ENCODE measurements at regions not wholly inside any gene's neighbourhood (a gene's known extent, or its start where the extent isn't known, plus 50 kb on each side); places are given as distances from the start of the nearest gene placed in this dataset.
"Not testable (repeated sequence)": the region's sequence is repeated elsewhere in the genome, so short reads cannot be mapped to it uniquely, and the experiment has no call there.

DNA sequence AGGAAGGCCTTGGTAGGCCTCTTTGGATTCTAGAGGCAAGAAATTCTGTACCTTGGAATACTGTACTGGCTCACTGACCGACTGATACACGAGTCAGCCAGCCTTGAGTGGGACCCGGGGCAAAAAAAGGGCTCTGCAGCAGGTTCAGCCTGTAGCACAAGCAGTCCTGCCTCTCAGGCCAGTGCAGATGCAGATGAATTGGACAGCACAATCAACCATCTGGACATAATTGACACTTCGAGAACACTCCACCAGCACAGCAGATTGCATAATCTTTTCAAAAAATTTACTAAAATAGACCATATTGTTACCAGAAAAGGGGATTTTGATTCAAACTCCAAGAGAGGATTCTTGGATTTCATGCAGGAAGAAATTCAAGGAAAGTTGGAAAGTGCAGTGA, 241.6 kb downstream of the RPIA start:
- Histone ChIP-seq H3K4me3 (ENCODE audit: low read length) (no peak overlapping the region), H3K9me3 (replicated peaks; ENCODE audit: low read length) (no peaks in the 10 kb centered on the region), H3K9ac (ENCODE audit: low read depth, low read length) (no peak overlapping the region), H3K4me2 (ENCODE audit: low read length) (no peak overlapping the region), H3K36me3 (ENCODE audit: insufficient read depth, low read length) (no peaks in the 10 kb centered on the region), H3K27me3 (ENCODE audit: control insufficient read depth, insufficient read depth, low read length) (no peaks in the 10 kb centered on the region), H3K4me1 (ENCODE audit: control insufficient read depth, insufficient read depth, low read length) (no peaks in the 10 kb centered on the region)

DNA sequence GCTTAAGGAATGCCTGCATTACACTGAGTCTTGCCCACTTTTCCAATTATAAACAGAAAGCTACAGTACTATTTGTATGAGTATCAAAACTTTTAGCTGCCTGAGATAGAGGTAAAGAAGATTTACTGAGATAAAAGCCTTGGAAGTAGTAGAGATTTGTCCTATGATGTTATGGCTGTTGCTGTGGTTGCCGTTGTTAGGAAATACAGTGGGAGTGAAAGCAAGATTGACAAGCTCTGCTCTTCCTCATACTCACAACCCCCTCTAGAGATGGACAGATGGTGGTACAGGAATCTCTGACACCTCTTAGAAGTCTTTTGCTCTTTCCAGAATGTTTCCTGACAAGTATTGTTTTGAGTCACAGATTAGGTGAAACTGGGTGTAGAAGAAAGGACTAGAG, 242.5 kb downstream of the RPIA start:
- Histone ChIP-seq H3K27me3 (ENCODE audit: control insufficient read depth, insufficient read depth, low read length) (no peaks in the 10 kb centered on the region), H3K4me2 (ENCODE audit: low read length) (no peak overlapping the region), H3K4me3 (ENCODE audit: low read length) (no peak overlapping the region), H3K9me3 (replicated peaks; ENCODE audit: low read length) (no peaks in the 10 kb centered on the region), H3K9ac (ENCODE audit: low read depth, low read length) (no peak overlapping the region), H3K36me3 (ENCODE audit: insufficient read depth, low read length) (no peaks in the 10 kb centered on the region), H3K4me1 (ENCODE audit: control insufficient read depth, insufficient read depth, low read length) (no peaks in the 10 kb centered on the region)

DNA sequence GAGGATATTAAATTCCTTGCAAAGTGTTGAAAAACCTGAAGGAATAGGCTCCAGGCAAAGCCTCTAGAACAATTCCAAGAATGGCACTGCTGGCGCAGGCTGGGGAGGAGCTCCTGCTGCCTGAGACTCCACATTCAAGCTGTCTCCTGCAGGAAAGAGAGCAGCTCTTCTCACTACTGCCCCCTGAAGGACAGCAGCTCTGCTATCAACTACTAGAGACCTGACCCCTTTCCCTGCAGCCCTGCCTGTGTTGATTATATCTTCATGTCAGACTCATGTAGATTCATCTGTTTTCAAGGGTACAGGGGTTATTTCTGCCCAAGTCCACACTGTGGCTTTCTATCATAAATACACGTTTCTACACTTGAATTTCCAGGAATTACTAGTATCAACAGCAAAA, 249.7 kb downstream of the RPIA start:
- not testable (repeated sequence) for H3K4me3 ChIP-seq (ENCODE audit: low read length); H3K4me1 ChIP-seq (ENCODE audit: control insufficient read depth, insufficient read depth, low read length); H3K9ac ChIP-seq (ENCODE audit: low read depth, low read length); H3K4me2 ChIP-seq (ENCODE audit: low read length); H3K9me3 ChIP-seq (replicated peaks; ENCODE audit: low read length); H3K36me3 ChIP-seq (ENCODE audit: insufficient read depth, low read length); H3K27me3 ChIP-seq (ENCODE audit: control insufficient read depth, insufficient read depth, low read length)

DNA sequence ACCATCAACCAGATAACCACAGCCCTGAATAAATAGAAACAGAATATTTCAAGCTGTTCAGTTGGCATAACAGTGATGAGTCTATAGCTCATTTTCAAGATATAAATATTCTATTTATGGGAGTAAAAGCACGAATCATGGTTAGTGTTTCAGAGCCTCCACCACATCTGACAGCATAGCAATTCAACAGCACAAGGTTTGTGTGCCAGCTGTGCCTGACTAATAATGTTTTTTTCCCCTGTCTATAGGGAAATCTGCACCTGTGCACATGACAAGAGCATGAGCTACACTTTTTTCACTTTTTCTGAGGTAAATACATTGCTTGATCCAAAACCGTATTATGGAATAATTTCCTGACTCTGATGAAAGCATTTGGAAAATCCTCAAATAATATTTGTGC, 251.3 kb downstream of the RPIA start:
- H3K9ac ChIP-seq (ENCODE audit: low read depth, low read length), result no peak overlapping the region
- H3K4me3 ChIP-seq (ENCODE audit: low read length), result no peak overlapping the region
- no peak overlapping the region for H3K4me2 ChIP-seq (ENCODE audit: low read length)
- no peaks in the 10 kb centered on the region for H3K27me3 ChIP-seq (ENCODE audit: control insufficient read depth, insufficient read depth, low read length)
- H3K9me3 ChIP-seq (replicated peaks; ENCODE audit: low read length), result no peaks in the 10 kb centered on the region
- no peaks in the 10 kb centered on the region for H3K4me1 ChIP-seq (ENCODE audit: control insufficient read depth, insufficient read depth, low read length)
- no peaks in the 10 kb centered on the region for H3K36me3 ChIP-seq (ENCODE audit: insufficient read depth, low read length)

DNA sequence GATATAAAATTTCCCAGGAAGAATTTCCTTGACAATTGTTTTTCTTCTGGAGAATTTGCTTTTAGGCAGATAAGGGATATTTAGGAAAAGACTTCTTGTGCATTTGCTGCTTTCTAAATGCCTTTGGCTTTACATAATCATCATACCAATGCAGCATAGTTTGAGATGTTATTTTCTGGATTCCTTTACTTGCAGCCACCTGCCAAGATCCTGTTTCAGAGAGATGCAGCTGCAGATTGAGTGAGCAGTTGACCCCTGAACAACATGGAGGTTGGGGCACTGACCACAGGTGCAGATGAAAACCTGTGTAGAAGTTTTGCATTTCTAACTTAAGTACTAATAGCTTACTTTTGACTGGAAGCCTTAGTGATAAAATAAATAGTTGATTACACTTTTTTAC, 257.9 kb downstream of the RPIA start:
- Histone ChIP-seq H3K9me3 (replicated peaks; ENCODE audit: low read length) (no peaks in the 10 kb centered on the region), H3K27me3 (ENCODE audit: control insufficient read depth, insufficient read depth, low read length) (no peaks in the 10 kb centered on the region), H3K36me3 (ENCODE audit: insufficient read depth, low read length) (no peaks in the 10 kb centered on the region), H3K9ac (ENCODE audit: low read depth, low read length) (no peak overlapping the region), H3K4me1 (ENCODE audit: control insufficient read depth, insufficient read depth, low read length) (no peaks in the 10 kb centered on the region), H3K4me3 (ENCODE audit: low read length) (no peak overlapping the region), H3K4me2 (ENCODE audit: low read length) (no peak overlapping the region)

DNA sequence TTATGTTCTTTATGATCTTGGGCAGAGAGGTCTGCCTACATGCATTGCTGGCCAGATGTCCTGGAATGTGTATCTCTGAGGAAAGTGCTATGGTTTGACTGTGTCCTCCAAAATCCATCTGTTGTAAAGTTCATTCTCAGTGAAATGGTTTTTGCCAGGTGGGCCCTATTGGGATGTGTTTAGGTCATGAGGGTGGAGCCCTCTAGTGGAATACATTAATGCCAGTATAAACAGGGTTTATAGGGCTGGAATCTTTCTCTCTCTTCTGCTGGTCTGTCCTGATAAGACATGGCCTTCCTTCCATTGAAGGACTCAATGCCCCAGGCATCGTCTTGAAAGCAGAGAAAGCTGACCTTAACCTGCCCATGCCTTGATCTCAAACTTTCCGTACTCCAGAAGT, 258.5 kb downstream of the RPIA start:
- Histone ChIP-seq H3K27me3 (ENCODE audit: control insufficient read depth, insufficient read depth, low read length) (no peaks in the 10 kb centered on the region), H3K4me1 (ENCODE audit: control insufficient read depth, insufficient read depth, low read length) (no peaks in the 10 kb centered on the region), H3K36me3 (ENCODE audit: insufficient read depth, low read length) (no peaks in the 10 kb centered on the region)

DNA sequence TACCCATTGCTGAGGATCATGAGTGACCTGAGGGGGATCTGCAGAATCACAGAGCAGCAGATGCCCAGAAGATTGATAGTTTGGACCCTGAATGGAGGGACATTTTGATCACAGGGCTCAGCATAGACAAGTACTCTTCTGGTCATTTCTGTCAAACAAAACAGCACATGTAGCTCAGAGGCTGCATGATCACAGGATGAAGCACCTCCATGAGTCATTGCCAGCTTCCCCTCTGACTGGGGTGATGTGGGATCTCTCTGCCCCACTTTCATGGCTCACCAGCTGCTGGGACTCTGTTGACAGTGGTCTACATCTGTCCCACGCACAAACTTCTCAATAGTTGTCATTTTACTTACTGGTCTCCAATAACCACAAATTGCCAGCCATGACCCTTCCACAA, 264.1 kb downstream of the RPIA start:
- Histone ChIP-seq H3K4me3 (ENCODE audit: low read length) (no peak overlapping the region), H3K36me3 (ENCODE audit: insufficient read depth, low read length) (no peaks in the 10 kb centered on the region), H3K9me3 (replicated peaks; ENCODE audit: low read length) (no peaks in the 10 kb centered on the region), H3K9ac (ENCODE audit: low read depth, low read length) (no peak overlapping the region), H3K4me1 (ENCODE audit: control insufficient read depth, insufficient read depth, low read length) (no peaks in the 10 kb centered on the region), H3K4me2 (ENCODE audit: low read length) (no peak overlapping the region), H3K27me3 (ENCODE audit: control insufficient read depth, insufficient read depth, low read length) (no peaks in the 10 kb centered on the region)

More for the DNA sequence above, 258.5 kb downstream of the RPIA start:
- Histone ChIP-seq H3K4me2 (ENCODE audit: low read length) (no peak overlapping the region), H3K9me3 (replicated peaks; ENCODE audit: low read length) (no peaks in the 10 kb centered on the region), H3K4me3 (ENCODE audit: low read length) (no peak overlapping the region), H3K9ac (ENCODE audit: low read depth, low read length) (no peak overlapping the region)

DNA sequence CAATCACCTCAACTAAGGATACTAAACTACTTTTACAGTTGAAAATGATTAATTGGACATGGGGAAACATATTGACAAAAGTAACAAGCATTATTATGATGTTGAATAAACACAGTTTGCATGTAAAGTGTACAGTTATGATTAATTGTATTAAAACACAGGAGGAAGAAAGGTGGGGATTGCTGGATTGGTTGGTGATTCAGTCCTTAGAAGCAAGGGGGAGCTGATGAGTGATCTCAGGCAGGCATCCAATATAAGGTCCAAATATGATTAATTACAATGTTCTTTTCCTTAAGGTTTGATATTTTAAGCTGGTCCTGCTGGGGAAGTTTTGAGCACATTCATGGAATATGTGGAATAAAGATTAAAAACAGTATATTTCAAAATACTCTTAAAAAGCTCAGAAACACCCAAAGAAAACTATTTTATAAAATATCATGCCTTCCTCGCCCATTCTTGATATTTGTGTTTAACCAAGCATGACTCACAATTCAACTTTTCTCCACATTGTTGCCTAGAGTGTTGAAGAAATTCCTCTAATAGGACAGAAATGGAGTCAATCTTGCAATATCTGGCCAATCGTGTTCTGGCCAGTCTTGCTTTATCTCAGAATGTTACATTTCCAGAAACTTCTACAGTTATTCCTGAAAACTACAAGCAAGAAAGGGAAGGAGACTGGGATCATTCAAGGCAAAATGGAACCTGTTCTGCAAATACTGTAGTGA, 268.2 kb downstream of the RPIA start:
- Histone ChIP-seq H3K9me3 (replicated peaks; ENCODE audit: low read length) (no peaks in the 10 kb centered on the region), H3K27me3 (ENCODE audit: control insufficient read depth, insufficient read depth, low read length) (no peaks in the 10 kb centered on the region), H3K36me3 (ENCODE audit: insufficient read depth, low read length) (no peaks in the 10 kb centered on the region), H3K4me2 (ENCODE audit: low read length) (no peak overlapping the region), H3K4me3 (ENCODE audit: low read length) (no peak overlapping the region), H3K4me1 (ENCODE audit: control insufficient read depth, insufficient read depth, low read length) (no peaks in the 10 kb centered on the region), H3K9ac (ENCODE audit: low read depth, low read length) (no peak overlapping the region)

DNA sequence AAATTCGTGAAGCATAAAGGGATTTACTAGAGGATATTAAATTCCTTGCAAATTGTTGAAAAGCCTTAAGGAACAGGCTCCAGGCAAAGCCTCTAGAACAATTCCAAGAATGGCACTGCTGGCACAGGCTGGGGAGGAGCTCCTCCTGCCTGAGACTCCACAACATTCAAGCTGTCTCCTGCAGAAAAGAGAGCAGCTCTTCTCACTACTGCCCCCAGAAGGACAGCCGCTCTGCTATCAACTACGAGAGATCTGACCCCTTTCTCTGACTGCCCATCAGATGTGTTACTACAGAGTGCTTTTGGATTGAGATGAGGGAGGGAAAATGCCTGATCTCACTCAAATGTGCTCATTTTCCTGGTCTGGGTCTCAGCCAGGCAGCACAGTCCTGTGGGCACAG, 269.9 kb downstream of the RPIA start:
- not testable (repeated sequence) for H3K9me3 ChIP-seq (replicated peaks; ENCODE audit: low read length); H3K9ac ChIP-seq (ENCODE audit: low read depth, low read length); H3K4me2 ChIP-seq (ENCODE audit: low read length); H3K4me3 ChIP-seq (ENCODE audit: low read length); H3K36me3 ChIP-seq (ENCODE audit: insufficient read depth, low read length); H3K27me3 ChIP-seq (ENCODE audit: control insufficient read depth, insufficient read depth, low read length); H3K4me1 ChIP-seq (ENCODE audit: control insufficient read depth, insufficient read depth, low read length)

DNA sequence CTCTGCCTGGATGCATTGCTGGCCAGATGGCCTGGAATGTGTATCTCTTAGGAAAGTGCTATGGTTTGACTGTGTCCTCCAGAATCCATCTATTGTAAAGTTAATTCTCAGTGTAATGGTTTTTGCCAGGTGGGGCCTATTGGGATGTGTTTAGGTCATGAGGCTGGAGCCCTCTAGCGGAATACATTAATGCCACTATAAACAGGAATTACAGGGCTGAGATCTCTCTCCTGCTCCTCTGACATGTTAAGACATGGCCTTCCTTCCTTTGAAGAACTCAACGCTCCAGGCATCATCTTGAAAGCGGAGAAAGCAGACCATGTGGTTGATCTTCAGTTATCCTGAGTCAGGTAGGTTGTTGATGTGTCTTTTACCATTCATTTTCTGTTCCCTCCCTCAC, 276.4 kb downstream of the RPIA start:
- H3K4me2 ChIP-seq (ENCODE audit: low read length), result no peak overlapping the region
- no peaks in the 10 kb centered on the region for H3K9me3 ChIP-seq (replicated peaks; ENCODE audit: low read length)
- H3K27me3 ChIP-seq (ENCODE audit: control insufficient read depth, insufficient read depth, low read length), result no peaks in the 10 kb centered on the region
- H3K4me1 ChIP-seq (ENCODE audit: control insufficient read depth, insufficient read depth, low read length), result no peaks in the 10 kb centered on the region
- H3K4me3 ChIP-seq (ENCODE audit: low read length), result no peak overlapping the region
- no peak overlapping the region for H3K9ac ChIP-seq (ENCODE audit: low read depth, low read length)
- no peaks in the 10 kb centered on the region for H3K36me3 ChIP-seq (ENCODE audit: insufficient read depth, low read length)

DNA sequence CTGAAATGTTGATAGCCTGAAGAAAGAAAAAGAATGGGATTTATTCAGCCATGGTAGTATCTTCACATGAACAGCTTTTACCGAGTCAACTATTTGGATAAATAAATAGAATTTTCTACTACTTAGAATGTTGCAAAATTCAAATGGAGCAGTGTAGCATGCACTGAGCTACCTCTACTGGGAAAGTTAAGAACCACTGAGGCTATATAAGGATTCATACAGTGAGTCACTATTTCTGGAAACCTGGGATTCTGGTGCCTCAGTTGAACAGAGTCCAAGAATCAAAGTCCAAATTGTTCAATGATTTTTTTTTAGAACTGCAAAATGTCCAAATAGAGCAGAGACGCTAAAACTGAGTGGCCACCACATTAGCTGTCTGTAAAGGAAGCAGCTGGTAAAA, 286.5 kb downstream of the RPIA start:
- H3K4me2 ChIP-seq (ENCODE audit: low read length); H3K9me3 ChIP-seq (replicated peaks; ENCODE audit: low read length); H3K9ac ChIP-seq (ENCODE audit: low read depth, low read length); H3K4me3 ChIP-seq (ENCODE audit: low read length); H3K4me1 ChIP-seq (ENCODE audit: control insufficient read depth, insufficient read depth, low read length); H3K27me3 ChIP-seq (ENCODE audit: control insufficient read depth, insufficient read depth, low read length); H3K36me3 ChIP-seq (ENCODE audit: insufficient read depth, low read length): not testable (repeated sequence)

DNA sequence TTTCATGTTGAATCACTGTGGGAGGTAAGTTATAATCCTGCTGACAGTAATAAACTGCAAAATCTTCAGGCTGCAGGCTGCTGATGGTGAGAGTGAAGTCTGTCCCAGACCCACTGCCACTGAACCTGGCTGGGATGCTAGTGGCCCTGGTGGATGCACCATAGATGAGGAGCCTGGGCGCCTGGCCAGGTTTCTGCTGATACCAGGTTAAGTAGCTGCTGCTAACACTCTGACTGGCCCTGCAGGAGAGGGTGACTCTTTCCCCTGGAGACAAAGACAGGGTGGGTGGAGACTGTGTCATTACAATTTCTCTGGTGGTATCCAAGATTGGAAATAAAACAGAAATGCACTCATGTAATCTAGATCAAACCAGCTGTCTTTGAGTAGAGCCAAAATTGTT, 287.0 kb downstream of the RPIA start:
- H3K9me3 ChIP-seq (replicated peaks; ENCODE audit: low read length); H3K36me3 ChIP-seq (ENCODE audit: insufficient read depth, low read length); H3K9ac ChIP-seq (ENCODE audit: low read depth, low read length); H3K27me3 ChIP-seq (ENCODE audit: control insufficient read depth, insufficient read depth, low read length); H3K4me3 ChIP-seq (ENCODE audit: low read length); H3K4me2 ChIP-seq (ENCODE audit: low read length); H3K4me1 ChIP-seq (ENCODE audit: control insufficient read depth, insufficient read depth, low read length): not testable (repeated sequence)

Measured in skeletal muscle satellite cell (primary cell).